Peyer's patch (tissue), 4 donors: ENCODE measurements at regions not wholly inside any gene's neighbourhood (a gene's known extent, or its start where the extent isn't known, plus 50 kb on each side); places are given as distances from the start of the nearest gene placed in this dataset.

ENCODE experiments used
- CTCF ChIP-seq, 6 experiments: fragments of 450-650 bp in 4 of 6; fragments of 200-600 bp in 2 of 6; sonication (generic) in 1 of 6; IDR thresholded peaks; one replicate each; pipeline ENCODE4 v1.5.1; 2017 to 2019; ENCODE audit warnings: antibody characterized with exemption in 6 of 6, mild to moderate bottlenecking in 3 of 6, moderate library complexity in 1 of 6
- POLR2A ChIP-seq, 2 donors: fragments of 450-650 bp; IDR thresholded peaks; one replicate each; pipeline ENCODE4 v1.5.1; 2017; ENCODE audit warnings: antibody characterized with exemption in 2 of 2, mild to moderate bottlenecking in 2 of 2, moderate library complexity in 2 of 2

- no peak for TF ChIP-seq POLR2A (IDR thresholded peaks at IDR 0.05)
- no peak for TF ChIP-seq CTCF (IDR thresholded peaks at IDR 0.05)
These were observed 494.3 kb downstream of the PTPRU start for GRCh38 chr1:29730623-29731022.
